HS-5 (cell line): ENCODE measurements at regions not wholly inside any gene's neighbourhood (a gene's known extent, or its start where the extent isn't known, plus 50 kb on each side); places are given as distances from the start of the nearest gene placed in this dataset.
"Not testable (repeated sequence)": the region's sequence is repeated elsewhere in the genome, so short reads cannot be mapped to it uniquely, and the experiment has no call there.

ENCODE experiments used
- DNase-seq: peaks from one replicate; pipeline ENCODE4 v3.0.0-alpha.2; 2012; ENCODE audit warnings: low read depth

GRCh38 chr6:53446151-53446550 lies 97.4 kb upstream of the ELOVL5 start:
- DNase-seq, result no peak

- no peak for DNase-seq
Measured at GRCh38 chr6:53441761-53442160, 93.0 kb upstream of the ELOVL5 start.

GRCh38 chr6:53441035-53441493 lies 92.3 kb upstream of the ELOVL5 start:
- DNase-seq, result no peak

- DNase-seq, result no peak
Measured at GRCh38 chr6:53440336-53440945, 91.7 kb upstream of the ELOVL5 start.

- no peak for DNase-seq
Measured at GRCh38 chr6:53439556-53439955, 90.8 kb upstream of the ELOVL5 start.

GRCh38 chr6:53437557-53438202 lies 88.9 kb upstream of the ELOVL5 start:
- peak; percentile 37 for DNase-seq

GRCh38 chr6:53436526-53437303 lies 88.0 kb upstream of the ELOVL5 start:
- no peak for DNase-seq

- no peak for DNase-seq
Measured at GRCh38 chr6:53433951-53434285, 85.2 kb upstream of the ELOVL5 start.

GRCh38 chr6:53433261-53433950 lies 84.7 kb upstream of the ELOVL5 start:
- DNase-seq, result no peak

- DNase-seq, result peak; percentile 15
Measured at GRCh38 chr6:53432318-53433161, 83.8 kb upstream of the ELOVL5 start.

- no peak for DNase-seq
Measured at GRCh38 chr6:53431704-53432103, 83.0 kb upstream of the ELOVL5 start.

GRCh38 chr6:53429401-53429800 lies 80.7 kb upstream of the ELOVL5 start:
- DNase-seq, result no peak

GRCh38 chr6:53428886-53429285 lies 80.1 kb upstream of the ELOVL5 start:
- no peak for DNase-seq

- DNase-seq, result no peak
Measured at GRCh38 chr6:53426667-53427270, 78.0 kb upstream of the ELOVL5 start.

- no peak for DNase-seq
Measured at GRCh38 chr6:53426117-53426516, 77.4 kb upstream of the ELOVL5 start.

GRCh38 chr6:53424976-53425718 lies 76.4 kb upstream of the ELOVL5 start:
- no peak for DNase-seq

- DNase-seq, result no peak
Measured at GRCh38 chr6:53424300-53424699, 75.5 kb upstream of the ELOVL5 start.

GRCh38 chr6:53423560-53423959 lies 74.8 kb upstream of the ELOVL5 start:
- DNase-seq, result not testable (repeated sequence)

- DNase-seq, result no peak
Measured at GRCh38 chr6:53419026-53419425, 70.3 kb upstream of the ELOVL5 start.

- DNase-seq, result no peak
Measured at GRCh38 chr6:53418288-53418687, 69.5 kb upstream of the ELOVL5 start.

GRCh38 chr6:53417141-53417540 lies 68.4 kb upstream of the ELOVL5 start:
- DNase-seq, result no peak
